Mesodermal cell (in vitro differentiated cells): ENCODE measurements at regions not wholly inside any gene's neighbourhood (a gene's known extent, or its start where the extent isn't known, plus 50 kb on each side); places are given as distances from the start of the nearest gene placed in this dataset.
"Not testable (repeated sequence)": the region's sequence is repeated elsewhere in the genome, so short reads cannot be mapped to it uniquely, and the experiment has no call there.

Source experiments
- H3K27ac ChIP-seq: 2 replicates; pipeline ENCODE4 v1.7.0; 2013; ENCODE audit warnings: mild to moderate bottlenecking, low read depth, low read length, moderate library complexity; ENCODE audit not compliant: severe bottlenecking
- H3K36me3 ChIP-seq: 2 replicates; pipeline ENCODE4 v1.7.1; 2013; ENCODE audit warnings: mild to moderate bottlenecking, low read length, moderate library complexity; ENCODE audit not compliant: control insufficient read depth, insufficient read depth
- H3K4me1 ChIP-seq: one replicate; pipeline ENCODE4 v1.7.1; 2013; ENCODE audit warnings: mild to moderate bottlenecking, low read length; ENCODE audit not compliant: insufficient read depth, control insufficient read depth, poor library complexity, severe bottlenecking
- H3K4me3 ChIP-seq: 2 replicates; pipeline ENCODE4 v1.7.0; 2013; ENCODE audit warnings: low read length, control low read depth, mild to moderate bottlenecking; ENCODE audit not compliant: insufficient read depth, poor library complexity, severe bottlenecking; ENCODE audit errors: extremely low read depth
- H3K9me3 ChIP-seq: 2 replicates; pipeline ENCODE4 v1.7.1; 2013; ENCODE audit warnings: mild to moderate bottlenecking, low read length, moderate library complexity; ENCODE audit not compliant: control insufficient read depth
- WGBS, 2 experiments: methylation state at CpG; one replicate each; pipeline ENCODE4 v1.1.5; 2013; ENCODE audit warnings: missing lambda C conversion rate in 2 of 2; ENCODE audit not compliant: insufficient coverage in 2 of 2; 5-methylcytosine and 5-hydroxymethylcytosine counted together

DNA sequence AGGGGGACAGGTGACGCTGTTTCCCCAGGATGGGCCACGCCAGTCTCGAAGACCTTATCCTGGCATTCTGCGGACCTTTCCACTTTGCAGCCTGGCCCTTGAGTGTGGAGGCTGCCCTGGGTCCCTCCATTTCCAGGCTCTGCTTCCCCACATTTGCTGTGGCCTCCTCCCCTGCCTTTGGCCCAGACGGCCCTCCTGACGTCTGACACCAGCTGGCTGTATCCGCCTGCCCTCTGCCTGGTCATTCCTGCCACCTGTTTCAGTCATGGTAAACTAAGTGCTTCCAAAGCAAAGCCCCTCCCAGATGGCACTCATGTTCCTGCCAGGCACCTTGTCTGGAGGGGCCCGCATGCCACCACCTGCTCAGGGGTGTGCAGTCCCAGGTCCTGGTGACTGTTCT is 95.1 kb downstream of the ASB1 start:
- no peak overlapping the region for H3K4me3 ChIP-seq
- WGBS, 2 experiments: 90 to 91% methylated on average over 8 of the region's 8 CpGs
- H3K36me3 ChIP-seq: no peaks in the 10 kb centered on the region
- no peaks in the 10 kb centered on the region for H3K4me1 ChIP-seq
- H3K9me3 ChIP-seq: no peaks in the 10 kb centered on the region
- no peak overlapping the region for H3K27ac ChIP-seq

GRCh38 chr2:238523158-238524110 is 96.7 kb downstream of the ASB1 start:
- Histone ChIP-seq H3K4me3 (no peak overlapping the region), H3K27ac (no peak overlapping the region), H3K4me1 (no peaks in the 10 kb centered on the region), H3K9me3 (no peaks in the 10 kb centered on the region), H3K36me3 (no peaks in the 10 kb centered on the region)
- WGBS, 2 experiments: 79 to 81% methylated on average over 35 to 39 of the region's 40 CpGs

DNA sequence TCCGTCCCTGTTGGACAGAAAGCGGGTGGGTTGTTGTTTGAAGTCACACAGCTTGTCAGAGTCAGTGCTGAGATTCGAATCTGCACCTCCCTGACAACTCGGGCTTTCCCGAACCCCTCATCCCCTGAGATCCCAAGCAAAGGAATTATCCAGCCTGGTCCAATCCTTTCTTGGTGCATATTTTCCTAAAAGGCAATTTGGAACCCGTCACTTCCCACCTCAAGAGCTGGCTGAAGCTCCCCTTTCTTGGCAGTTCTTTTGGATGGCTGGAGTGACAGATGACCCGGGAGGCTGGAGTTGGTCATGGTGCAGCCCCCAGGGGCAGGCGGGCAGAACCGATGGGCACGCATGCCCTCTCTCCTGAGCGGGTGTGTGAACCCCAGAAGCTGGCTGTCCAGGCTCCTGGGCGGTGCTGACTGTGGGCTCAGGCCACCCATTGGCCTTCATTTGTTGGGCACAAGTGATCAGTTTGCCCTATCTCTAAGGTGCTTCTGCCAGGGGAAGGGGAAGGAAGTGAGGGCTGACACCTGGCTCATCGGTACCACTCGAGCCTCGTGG is 97.8 kb downstream of the ASB1 start:
- WGBS, 2 experiments: 94 to 98% methylated on average over 9 to 12 of the region's 15 CpGs
- Histone ChIP-seq H3K4me3 (no peak overlapping the region), H3K36me3 (no peaks in the 10 kb centered on the region), H3K9me3 (no peaks in the 10 kb centered on the region), H3K27ac (no peak overlapping the region), H3K4me1 (no peaks in the 10 kb centered on the region)

- Histone ChIP-seq H3K27ac (no peak overlapping the region), H3K9me3 (no peaks in the 10 kb centered on the region), H3K4me3 (no peak overlapping the region), H3K4me1 (no peaks in the 10 kb centered on the region), H3K36me3 (no peaks in the 10 kb centered on the region)
- WGBS, 2 experiments: 81 to 90% methylated on average over 6 of the region's 7 CpGs
Observed at GRCh38 chr2:238525990-238526389, 99.3 kb downstream of the ASB1 start.

DNA sequence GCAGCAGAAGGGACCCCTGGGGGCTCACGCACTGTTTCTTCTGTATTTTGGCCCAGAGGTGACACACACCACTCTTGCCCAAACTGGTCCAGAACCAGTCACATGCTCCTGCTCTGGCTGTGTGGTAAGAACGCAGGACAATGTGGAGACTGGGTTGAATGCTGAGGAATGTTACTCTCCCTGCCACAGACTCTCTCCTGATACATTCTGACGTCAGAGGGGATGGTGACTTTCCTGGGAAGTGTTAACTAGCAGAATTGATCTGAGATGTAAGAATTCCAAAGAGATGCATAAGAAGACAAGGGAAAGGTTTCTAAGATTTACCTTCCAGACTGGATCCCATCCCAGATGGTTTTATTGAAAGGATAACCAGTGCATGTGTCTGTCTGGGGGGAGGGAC is 100.8 kb downstream of the ASB1 start:
- H3K4me3 ChIP-seq: no peak overlapping the region
- no peak overlapping the region for H3K27ac ChIP-seq
- H3K36me3 ChIP-seq: no peaks in the 10 kb centered on the region
- 100% methylated on average over 1 of the region's 3 CpGs; no CpG with 5 or more reads in 1 of the 2 experiments for WGBS, 2 experiments
- no peaks in the 10 kb centered on the region for H3K4me1 ChIP-seq
- H3K9me3 ChIP-seq: peaks cover 8% of the 10 kb centered on the region

GRCh38 chr2:238528953-238529781 is 102.4 kb downstream of the ASB1 start:
- no peaks in the 10 kb centered on the region for H3K36me3 ChIP-seq
- H3K4me3 ChIP-seq: no peak overlapping the region
- no peaks in the 10 kb centered on the region for H3K4me1 ChIP-seq
- H3K9me3 ChIP-seq: peaks cover 13% of the 10 kb centered on the region
- no peak overlapping the region for H3K27ac ChIP-seq
- 90 to 94% methylated on average over 8 of the region's 10 CpGs for WGBS, 2 experiments

- not testable (repeated sequence) for H3K36me3 ChIP-seq, H3K4me1 ChIP-seq, H3K4me3 ChIP-seq, H3K27ac ChIP-seq
- peaks cover 13% of the 10 kb centered on the region for H3K9me3 ChIP-seq
- 76 to 78% methylated on average over 3 to 4 of the region's 4 CpGs for WGBS, 2 experiments
Observed at GRCh38 chr2:238531017-238531645, 104.4 kb downstream of the ASB1 start.

- 61 to 63% methylated on average over 3 of the region's 3 CpGs for WGBS, 2 experiments
- H3K9me3 ChIP-seq: peaks cover 11% of the 10 kb centered on the region
- not testable (repeated sequence) for H3K4me1 ChIP-seq, H3K36me3 ChIP-seq, H3K4me3 ChIP-seq, H3K27ac ChIP-seq
Observed at GRCh38 chr2:238543732-238544131, 117.0 kb downstream of the ASB1 start.

DNA sequence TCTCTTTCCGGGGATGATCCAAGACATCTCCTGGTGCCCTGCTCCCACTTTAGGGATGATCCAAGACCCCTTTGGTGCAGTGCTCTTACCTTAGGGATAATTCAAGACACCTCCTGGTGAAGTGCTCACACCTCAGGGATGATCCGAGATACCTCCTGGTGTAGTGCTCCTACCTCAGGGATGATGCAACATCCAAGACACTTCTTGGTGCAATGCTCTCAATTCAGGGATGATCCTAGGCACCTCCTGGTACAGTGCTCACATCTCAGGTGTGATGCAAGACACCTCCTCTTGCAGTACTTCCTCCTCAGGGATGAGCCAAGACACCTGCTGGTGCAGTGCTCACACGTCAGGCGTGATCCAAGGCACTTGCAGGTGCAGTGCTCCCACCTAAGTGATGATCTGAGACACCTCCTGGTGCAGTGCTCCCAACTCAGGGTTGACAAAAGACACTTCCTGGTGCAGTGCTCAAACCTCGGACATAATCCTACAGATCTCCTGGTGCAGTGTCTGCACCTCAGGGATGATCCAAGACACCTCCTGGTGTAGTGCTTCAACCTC is 122.3 kb downstream of the ASB1 start:
- 87 to 98% methylated on average over 5 of the region's 5 CpGs for WGBS, 2 experiments
- no peaks in the 10 kb centered on the region for H3K36me3 ChIP-seq
- no peak overlapping the region for H3K4me3 ChIP-seq
- H3K27ac ChIP-seq: no peak overlapping the region
- H3K9me3 ChIP-seq: peaks cover 11% of the 10 kb centered on the region
- H3K4me1 ChIP-seq: no peaks in the 10 kb centered on the region

DNA sequence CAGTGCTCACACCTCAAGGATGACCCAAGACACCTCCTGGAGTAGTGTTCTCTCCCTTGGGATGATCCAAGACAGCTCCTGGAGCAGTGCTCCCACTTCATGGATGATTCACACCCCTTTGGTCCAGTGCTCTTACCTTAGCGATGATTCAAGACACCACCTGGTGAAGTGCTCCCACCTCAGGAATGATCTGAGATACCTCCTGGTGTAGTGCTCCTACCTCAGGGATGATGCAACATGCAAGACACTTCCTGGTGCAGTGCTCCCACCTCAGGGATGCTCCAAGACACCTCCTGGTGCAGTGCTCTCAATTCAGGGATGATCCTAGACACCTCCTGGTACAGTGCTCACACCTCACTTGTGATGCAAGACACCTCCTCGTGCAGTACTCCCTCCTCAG is 123.1 kb downstream of the ASB1 start:
- Histone ChIP-seq H3K36me3 (no peaks in the 10 kb centered on the region), H3K27ac (no peak overlapping the region), H3K4me1 (no peaks in the 10 kb centered on the region), H3K4me3 (no peak overlapping the region), H3K9me3 (peaks cover 11% of the 10 kb centered on the region)
- 89 to 96% methylated on average over 2 of the region's 2 CpGs for WGBS, 2 experiments
